KMS-11 (cell line): ENCODE measurements at regions not wholly inside any gene's neighbourhood (a gene's known extent, or its start where the extent isn't known, plus 50 kb on each side); places are given as distances from the start of the nearest gene placed in this dataset.
"Not testable (repeated sequence)": the region's sequence is repeated elsewhere in the genome, so short reads cannot be mapped to it uniquely, and the experiment has no call there.

Source experiments
- H2AFZ ChIP-seq: fragments of 200-600 bp; sonication (generic); 2 replicates; pipeline ENCODE4 v1.6.1; 2016; ENCODE audit warnings: antibody characterized with exemption, mixed run types, low read depth
- H3K27ac ChIP-seq: fragments of 200-600 bp; sonication (generic); 2 replicates; pipeline ENCODE4 v1.6.1; 2016; ENCODE audit warnings: mild to moderate bottlenecking, mixed run types
- H3K27me3 ChIP-seq: fragments of 200-600 bp; sonication (generic); 2 replicates; pipeline ENCODE4 v1.6.1; 2017; ENCODE audit warnings: mild to moderate bottlenecking, low read depth, mixed run types, moderate library complexity; ENCODE audit not compliant: insufficient read depth
- H3K36me3 ChIP-seq: fragments of 200-600 bp; sonication (generic); 2 replicates; pipeline ENCODE4 v1.6.1; 2017; ENCODE audit warnings: mild to moderate bottlenecking, mixed run types; ENCODE audit not compliant: insufficient read depth
- H3K4me1 ChIP-seq: fragments of 200-600 bp; sonication (generic); 2 replicates; pipeline ENCODE4 v1.6.1; 2016; ENCODE audit warnings: mild to moderate bottlenecking, low read depth, mixed run types; ENCODE audit not compliant: poor library complexity, severe bottlenecking
- H3K4me2 ChIP-seq: fragments of 200-600 bp; sonication (generic); 2 replicates; pipeline ENCODE4 v1.7.0; 2016; ENCODE audit warnings: mild to moderate bottlenecking, mixed run types
- H3K4me3 ChIP-seq: fragments of 200-600 bp; sonication (generic); IDR thresholded peaks from 2 replicates; pipeline ENCODE4 v1.6.1; 2017; ENCODE audit warnings: low read depth, low read length, mixed read lengths; ENCODE audit not compliant: insufficient read depth
- H3K79me2 ChIP-seq: fragments of 200-600 bp; sonication (generic); 2 replicates; pipeline ENCODE4 v1.6.1; 2016; ENCODE audit warnings: low read depth, mixed run types; ENCODE audit not compliant: insufficient read depth
- H3K9ac ChIP-seq: fragments of 200-600 bp; sonication (generic); 2 replicates; pipeline ENCODE4 v1.6.1; 2016; ENCODE audit warnings: mild to moderate bottlenecking, mixed run types
- H4K20me1 ChIP-seq: fragments of 200-600 bp; sonication (generic); 2 replicates; pipeline ENCODE4 v1.6.1; 2016; ENCODE audit warnings: mild to moderate bottlenecking, mixed run types; ENCODE audit not compliant: insufficient read depth
- TF ChIP-seq, protein P1 (sequence below): fragments of 200-600 bp; sonication (generic); conservative IDR thresholded peaks from 2 replicates; pipeline ENCODE4 v1.6.1; 2017; ENCODE audit warnings: low read depth, mild to moderate bottlenecking, antibody characterized with exemption, low read length, moderate library complexity, mixed read lengths

DNA sequence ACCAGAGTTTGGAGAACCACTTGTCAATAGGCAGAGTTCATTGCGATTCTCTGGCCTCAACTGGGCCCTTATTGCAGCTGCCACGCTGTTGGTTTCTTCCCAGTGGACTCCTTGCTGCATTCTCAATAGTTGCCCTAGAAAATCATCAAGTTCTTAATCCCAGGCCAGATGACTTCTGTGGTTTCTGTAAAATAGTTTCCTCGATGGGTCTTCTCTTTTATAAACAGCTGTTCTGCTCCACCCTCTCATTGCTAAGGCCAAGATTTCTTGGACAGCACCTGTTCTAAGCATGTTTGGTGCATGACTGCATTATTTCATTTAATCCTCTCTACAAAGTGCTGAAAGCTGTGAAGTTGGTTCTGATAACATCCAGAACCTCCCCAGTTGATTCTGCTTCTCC, 131.0 kb downstream of the BCL2L11 start:
- TF ChIP-seq, protein P1, sequence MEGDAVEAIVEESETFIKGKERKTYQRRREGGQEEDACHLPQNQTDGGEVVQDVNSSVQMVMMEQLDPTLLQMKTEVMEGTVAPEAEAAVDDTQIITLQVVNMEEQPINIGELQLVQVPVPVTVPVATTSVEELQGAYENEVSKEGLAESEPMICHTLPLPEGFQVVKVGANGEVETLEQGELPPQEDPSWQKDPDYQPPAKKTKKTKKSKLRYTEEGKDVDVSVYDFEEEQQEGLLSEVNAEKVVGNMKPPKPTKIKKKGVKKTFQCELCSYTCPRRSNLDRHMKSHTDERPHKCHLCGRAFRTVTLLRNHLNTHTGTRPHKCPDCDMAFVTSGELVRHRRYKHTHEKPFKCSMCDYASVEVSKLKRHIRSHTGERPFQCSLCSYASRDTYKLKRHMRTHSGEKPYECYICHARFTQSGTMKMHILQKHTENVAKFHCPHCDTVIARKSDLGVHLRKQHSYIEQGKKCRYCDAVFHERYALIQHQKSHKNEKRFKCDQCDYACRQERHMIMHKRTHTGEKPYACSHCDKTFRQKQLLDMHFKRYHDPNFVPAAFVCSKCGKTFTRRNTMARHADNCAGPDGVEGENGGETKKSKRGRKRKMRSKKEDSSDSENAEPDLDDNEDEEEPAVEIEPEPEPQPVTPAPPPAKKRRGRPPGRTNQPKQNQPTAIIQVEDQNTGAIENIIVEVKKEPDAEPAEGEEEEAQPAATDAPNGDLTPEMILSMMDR = no peak
- no peaks in the 10 kb centered on the region for H3K27me3 ChIP-seq
- no peaks in the 10 kb centered on the region for H3K4me1 ChIP-seq
- H3K27ac ChIP-seq = no peak overlapping the region
- no peaks in the 10 kb centered on the region for H4K20me1 ChIP-seq
- H3K9ac ChIP-seq = no peak overlapping the region
- no peak overlapping the region for H3K4me3 ChIP-seq
- no peak overlapping the region for H2AFZ ChIP-seq
- no peak overlapping the region for H3K4me2 ChIP-seq
- no peaks in the 10 kb centered on the region for H3K79me2 ChIP-seq
- H3K36me3 ChIP-seq = no peaks in the 10 kb centered on the region

DNA sequence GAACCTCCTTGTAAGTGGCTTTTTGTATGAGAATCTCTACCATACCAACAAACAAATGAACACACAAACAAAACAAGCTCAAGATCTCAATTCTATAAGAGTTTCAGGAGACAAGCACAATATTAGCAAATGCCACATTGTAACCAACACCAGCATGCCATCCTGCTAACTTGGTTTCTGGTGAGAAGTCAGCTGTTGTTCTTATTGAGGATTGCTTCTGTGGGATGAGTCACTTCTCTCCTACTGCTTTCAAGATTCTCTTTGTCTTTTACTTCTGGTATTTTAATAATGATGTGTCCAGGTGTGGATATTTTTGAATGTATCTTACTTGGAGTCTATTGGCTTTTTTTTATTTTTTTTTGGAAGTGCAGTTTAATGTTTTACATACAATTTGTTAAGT, 131.7 kb downstream of the BCL2L11 start:
- Histone ChIP-seq H4K20me1 (no peaks in the 10 kb centered on the region), H3K4me3 (no peak overlapping the region), H3K79me2 (no peaks in the 10 kb centered on the region), H3K27me3 (no peaks in the 10 kb centered on the region), H3K4me2 (no peak overlapping the region), H3K36me3 (no peaks in the 10 kb centered on the region), H3K4me1 (no peaks in the 10 kb centered on the region), H3K9ac (no peak overlapping the region), H2AFZ (no peak overlapping the region), H3K27ac (no peak overlapping the region)
- TF ChIP-seq, protein P1 = no peak

DNA sequence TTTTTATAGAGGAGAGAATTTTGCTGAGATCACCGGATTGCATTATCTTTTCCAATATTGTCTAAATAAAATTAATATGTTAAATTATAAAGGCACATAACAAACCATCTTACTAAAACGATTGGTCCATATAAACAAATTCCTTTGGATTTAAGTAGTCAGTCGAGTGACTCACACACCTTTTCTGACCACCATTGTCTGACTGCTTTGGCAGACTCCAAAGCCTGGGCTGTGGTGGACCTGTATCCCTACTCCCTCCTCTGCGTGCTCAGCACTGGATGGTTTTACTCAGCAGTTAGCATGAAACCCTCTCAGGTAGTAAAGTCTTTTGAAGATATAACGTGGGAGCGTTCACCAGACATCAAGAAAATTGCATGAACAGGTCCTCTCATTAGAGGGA, 134.2 kb downstream of the BCL2L11 start:
- not testable (repeated sequence) for H2AFZ ChIP-seq, H3K79me2 ChIP-seq, H3K4me3 ChIP-seq, H3K9ac ChIP-seq, H3K36me3 ChIP-seq, H4K20me1 ChIP-seq, H3K4me2 ChIP-seq, H3K4me1 ChIP-seq, H3K27ac ChIP-seq, H3K27me3 ChIP-seq

DNA sequence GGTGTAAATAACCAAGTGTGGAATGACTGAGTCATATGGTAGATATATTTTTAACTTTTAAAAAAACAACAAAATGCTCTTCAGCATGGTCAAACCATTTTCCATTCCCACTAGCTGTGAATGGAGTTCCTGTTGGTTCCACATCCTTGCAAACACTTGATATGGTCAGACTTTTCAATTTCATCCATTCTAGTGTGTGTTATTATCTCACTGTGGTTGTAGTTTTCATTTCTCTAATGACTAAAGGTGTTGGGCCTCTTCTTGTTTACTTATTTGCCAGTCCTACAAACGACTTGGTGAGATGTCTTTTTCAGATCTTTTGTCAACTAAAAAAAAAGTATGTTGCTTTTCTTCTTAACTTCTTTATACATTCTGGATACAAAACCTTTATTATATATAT, 135.9 kb downstream of the BCL2L11 start:
- H4K20me1 ChIP-seq, H3K4me1 ChIP-seq, H3K27ac ChIP-seq, H3K4me3 ChIP-seq, H3K79me2 ChIP-seq, H3K27me3 ChIP-seq, H3K4me2 ChIP-seq, H3K36me3 ChIP-seq, H2AFZ ChIP-seq, H3K9ac ChIP-seq: not testable (repeated sequence)

DNA sequence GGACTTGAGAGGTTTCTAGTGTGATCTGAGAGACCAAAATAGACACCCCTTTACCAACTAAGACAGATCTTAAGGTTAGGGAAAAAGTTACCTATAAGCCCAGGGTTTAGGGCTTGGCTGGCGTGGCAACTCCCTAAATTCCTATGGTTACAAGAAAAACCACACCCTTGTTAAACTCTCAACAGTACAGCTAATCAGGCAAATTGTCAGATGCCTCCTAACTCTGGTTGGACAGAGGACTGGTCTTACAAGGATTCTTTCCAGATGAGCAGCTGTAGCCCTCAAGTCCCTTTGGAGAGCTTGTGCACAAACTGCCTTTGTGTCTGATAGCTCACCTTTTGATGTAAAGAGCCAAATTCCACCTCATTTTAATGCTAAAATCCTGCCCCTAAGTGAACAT, 136.9 kb downstream of the BCL2L11 start:
- H3K4me1 ChIP-seq, H2AFZ ChIP-seq, H4K20me1 ChIP-seq, H3K9ac ChIP-seq, H3K27me3 ChIP-seq, H3K79me2 ChIP-seq, H3K27ac ChIP-seq, H3K36me3 ChIP-seq, H3K4me2 ChIP-seq, H3K4me3 ChIP-seq: not testable (repeated sequence)

DNA sequence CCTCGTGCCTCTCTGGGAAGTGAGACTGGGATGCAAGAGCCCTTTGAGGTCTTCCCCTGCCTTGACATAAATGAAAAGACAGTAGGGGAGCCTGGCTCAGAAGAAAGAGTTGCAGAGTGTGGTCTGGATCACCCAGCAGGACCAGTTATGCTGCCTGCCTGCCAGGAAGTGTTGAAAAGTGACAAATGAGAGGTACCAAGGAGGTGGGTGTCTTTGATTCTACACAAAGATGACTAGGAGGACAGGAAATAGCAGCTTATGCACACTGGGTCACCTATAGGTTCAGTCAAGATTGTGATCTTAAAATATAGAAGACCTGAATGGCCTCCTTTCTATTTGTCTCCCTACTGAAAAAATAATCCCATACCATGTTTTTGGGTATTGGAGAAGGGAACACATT, 137.6 kb downstream of the BCL2L11 start:
- not testable (repeated sequence) for H4K20me1 ChIP-seq, H3K36me3 ChIP-seq, H3K79me2 ChIP-seq, H3K4me1 ChIP-seq, H3K4me3 ChIP-seq, H2AFZ ChIP-seq, H3K27me3 ChIP-seq, H3K4me2 ChIP-seq, H3K27ac ChIP-seq, H3K9ac ChIP-seq

DNA sequence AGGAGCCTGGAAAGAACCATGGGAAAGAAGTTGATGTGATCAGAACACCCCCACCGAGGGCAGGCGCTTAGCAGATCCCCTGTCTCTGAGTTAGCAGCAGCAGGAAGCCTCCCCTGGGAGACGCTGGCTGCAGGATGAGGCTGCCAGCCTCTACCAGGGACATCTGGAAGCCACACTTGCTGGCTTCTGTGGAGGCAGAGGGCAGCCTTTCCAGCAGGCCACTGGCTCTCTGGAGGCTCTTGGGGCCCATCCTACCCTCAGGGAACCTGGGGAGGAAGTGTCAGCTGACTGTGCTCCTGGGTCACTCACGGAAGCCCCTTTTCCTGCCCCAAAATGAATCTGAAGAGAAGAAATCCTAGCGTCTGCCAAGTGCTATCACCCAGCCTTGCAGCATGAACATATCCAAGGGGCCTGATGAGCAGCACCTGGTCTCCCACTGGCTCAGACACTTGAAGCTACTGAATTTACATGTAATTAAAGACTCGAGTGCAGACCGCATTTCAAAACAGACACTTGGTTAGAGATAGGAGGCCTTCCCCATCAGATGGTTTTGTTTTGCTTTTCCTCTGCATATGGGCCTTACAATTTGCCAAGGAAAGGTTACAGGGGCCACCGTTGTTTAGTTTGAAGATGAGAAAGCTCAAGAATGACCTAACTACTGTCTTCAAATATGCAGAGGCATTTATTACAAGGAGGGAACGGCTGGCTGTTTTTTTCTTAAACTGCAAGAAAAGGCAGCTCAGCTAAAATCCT, 142.1 kb downstream of the BCL2L11 start:
- not testable (repeated sequence) for H3K27me3 ChIP-seq, H2AFZ ChIP-seq, H3K4me1 ChIP-seq, H3K36me3 ChIP-seq, H3K79me2 ChIP-seq, H3K4me3 ChIP-seq, H3K4me2 ChIP-seq, H3K9ac ChIP-seq, H4K20me1 ChIP-seq, H3K27ac ChIP-seq

DNA sequence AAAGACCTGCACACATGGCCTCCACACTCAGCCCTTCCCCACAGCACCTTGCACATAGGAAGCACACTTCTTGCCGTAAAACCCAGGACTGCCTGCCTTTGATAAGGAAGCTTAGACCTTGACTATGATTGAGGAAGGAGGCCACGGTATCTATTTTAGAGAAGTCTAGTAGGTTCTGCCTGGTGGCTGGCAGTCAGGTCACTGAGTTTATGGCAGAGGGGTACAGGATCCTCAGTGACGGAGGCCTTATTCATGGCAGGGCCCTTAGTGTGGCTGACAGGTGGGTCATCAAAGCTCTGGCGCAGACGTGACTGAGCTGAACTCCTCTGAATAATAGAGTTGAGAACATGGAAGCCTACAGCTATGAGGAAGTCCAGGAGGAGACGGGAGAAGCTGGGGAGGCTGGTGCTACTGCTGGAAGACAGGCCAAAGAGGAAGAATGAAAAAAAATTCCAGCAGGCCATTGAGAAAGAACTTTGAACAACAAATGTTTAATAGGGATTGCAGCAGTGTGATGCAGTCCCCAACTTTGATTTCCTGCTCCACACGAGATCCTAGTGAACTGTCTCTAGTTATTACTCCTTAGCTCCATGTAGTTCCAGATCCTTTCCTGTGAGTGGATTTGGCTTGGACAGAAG, 142.8 kb downstream of the BCL2L11 start:
- not testable (repeated sequence) for H4K20me1 ChIP-seq, H3K79me2 ChIP-seq, H3K4me3 ChIP-seq, H3K4me2 ChIP-seq, H3K36me3 ChIP-seq, H3K9ac ChIP-seq, H3K4me1 ChIP-seq, H3K27ac ChIP-seq, H3K27me3 ChIP-seq, H2AFZ ChIP-seq

DNA sequence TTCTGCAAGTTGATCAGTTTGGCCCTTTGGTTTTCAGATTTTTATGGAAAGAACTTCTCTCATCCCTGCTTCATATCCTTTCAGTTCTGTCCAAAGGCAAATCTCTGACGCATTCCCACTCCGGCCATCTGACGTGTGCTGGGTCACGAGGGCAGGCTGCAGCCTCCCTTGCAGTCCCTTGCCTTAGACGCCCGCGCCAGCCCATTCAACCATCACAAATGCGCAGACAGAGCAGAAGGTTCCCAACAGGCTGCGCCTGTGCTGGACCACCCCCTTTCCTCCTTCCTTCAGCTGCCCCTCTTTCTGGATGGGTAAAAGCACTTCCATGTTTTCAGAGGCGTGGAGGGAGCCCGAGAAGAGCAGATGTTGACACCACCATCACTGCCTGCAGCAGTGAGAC, 144.2 kb downstream of the BCL2L11 start:
- H3K27ac ChIP-seq, H3K27me3 ChIP-seq, H3K79me2 ChIP-seq, H3K36me3 ChIP-seq, H4K20me1 ChIP-seq, H3K4me2 ChIP-seq, H2AFZ ChIP-seq, H3K4me1 ChIP-seq, H3K4me3 ChIP-seq, H3K9ac ChIP-seq: not testable (repeated sequence)
